GM12878 (cell line): ENCODE measurements at regions not wholly inside any gene's neighbourhood (a gene's known extent, or its start where the extent isn't known, plus 50 kb on each side); places are given as distances from the start of the nearest gene placed in this dataset.

Source experiments
- ATAC-seq: fragments of 200-7000 bp; cut with Tn5 transposase; 3 replicates; pipeline ENCODE4 v1.9.1; 2020; ENCODE audit warnings: mild to moderate bottlenecking, moderate library complexity
- BruUV-seq: library from RNA; stranded (reverse); fragments of 400-500 nt; replicated peaks from 2 replicates; lab custom pipeline; 2021; lab: Mats Ljungman, UMichigan
- CTCF ChIA-PET: fragments of 300-600 bp; sonication (Branson Sonifier 250); formaldehyde crosslinking; extraction: SDS; loops from one replicate; lab custom pipeline; 2021; ENCODE audit warnings: inconsistent platforms; lab: Yijun Ruan, JAX
- POLR2A ChIA-PET: fragments of 350-600 bp; formaldehyde crosslinking; extraction: SDS; loops from one replicate; lab custom pipeline; 2021; ENCODE audit warnings: inconsistent platforms; lab: Charles Lee
- RAD21 ChIA-PET: fragments of 300-600 bp; sonication (Branson Sonifier 250); formaldehyde crosslinking; loops from one replicate; lab custom pipeline; 2023; ENCODE audit warnings: antibody characterized with exemption; ENCODE audit not compliant: unreplicated experiment; lab: Charles Lee
- SMC1A ChIA-PET: fragments of 300-600 bp; sonication (Branson Sonifier 250); formaldehyde crosslinking; loops from one replicate; lab custom pipeline; 2023; ENCODE audit not compliant: unreplicated experiment, uncharacterized antibody; lab: Charles Lee
- DNase-seq: peaks from one replicate; pipeline ENCODE4 v3.0.0-alpha.2; 2011; ENCODE audit warnings: low read depth, low spot score
- FAIRE-seq: peaks from 3 replicates; lab custom pipeline; 2011; peaks lifted over from hg19 to GRCh38; lab: Jason Lieb, UNC
- H2AFZ ChIP-seq: 2 replicates; pipeline ENCODE4 v1.6.0; 2011; ENCODE audit warnings: low read depth, low read length, control low read depth; ENCODE audit not compliant: control insufficient read depth
- H3K27ac ChIP-seq: 2 replicates; pipeline ENCODE4 v1.5.1; 2011; ENCODE audit warnings: control low read depth; ENCODE audit not compliant: control insufficient read depth, insufficient read depth
- H3K27me3 ChIP-seq, 2 experiments: replicated peaks in 1 of 2; 2 replicates each; pipeline versions ENCODE4 v1.6.0 to v1.6.1; 2011; ENCODE audit warnings: low read length in 1 of 2; ENCODE audit not compliant: control insufficient read depth in 2 of 2, insufficient read depth in 2 of 2
- H3K36me3 ChIP-seq, 2 experiments: 2 replicates each; pipeline ENCODE4 v1.5.1; 2011; ENCODE audit warnings: low read length in 1 of 2; ENCODE audit not compliant: control insufficient read depth in 2 of 2, insufficient read depth in 2 of 2
- H3K4me1 ChIP-seq: 2 replicates; pipeline ENCODE4 v1.6.1; 2011; ENCODE audit warnings: mild to moderate bottlenecking, low read length, moderate library complexity, mixed read lengths; ENCODE audit not compliant: control insufficient read depth, insufficient read depth
- H3K4me2 ChIP-seq: 2 replicates; pipeline ENCODE4 v1.6.0; 2011; ENCODE audit warnings: control low read depth; ENCODE audit not compliant: control insufficient read depth, insufficient read depth
- H3K4me3 ChIP-seq: fragments of 200-600 bp; sonication (generic); 2 replicates; pipeline ENCODE4 v1.5.1; 2016
- H3K79me2 ChIP-seq: 2 replicates; pipeline ENCODE4 v1.6.0; 2011; ENCODE audit warnings: low read length; ENCODE audit not compliant: control insufficient read depth, insufficient read depth
- H3K9ac ChIP-seq: 2 replicates; pipeline ENCODE4 v1.8.0; 2011; ENCODE audit warnings: low read length, control low read depth, mixed read lengths; ENCODE audit not compliant: control insufficient read depth, insufficient read depth
- H3K9me3 ChIP-seq: replicated peaks from 3 replicates; pipeline ENCODE4 v1.5.1; 2011; ENCODE audit warnings: mild to moderate bottlenecking, low read length; ENCODE audit not compliant: control insufficient read depth, insufficient read depth
- H4K20me1 ChIP-seq: 2 replicates; pipeline ENCODE4 v1.6.0; 2011; ENCODE audit not compliant: control insufficient read depth, insufficient read depth
- ASH2L ChIP-seq: fragments of 300-600, 200-600 bp; sonication (generic); IDR thresholded peaks from 2 replicates; pipeline ENCODE4 v1.6.1; 2017; ENCODE audit warnings: low read depth, mild to moderate bottlenecking, borderline replicate concordance
- BCL11A ChIP-seq: IDR thresholded peaks from 2 replicates; pipeline ENCODE4 v1.6.1; 2011; ENCODE audit warnings: low read depth, low read length
- FOXK2 ChIP-seq: fragments of 450-650 bp; IDR thresholded peaks from 2 replicates; pipeline ENCODE4 v1.6.1; 2017; ENCODE audit warnings: mild to moderate bottlenecking, moderate library complexity
- HDAC6 ChIP-seq: fragments of 200-600 bp; sonication (generic); IDR thresholded peaks from one replicate; pipeline ENCODE4 v1.8.0; 2017; ENCODE audit warnings: antibody characterized with exemption; ENCODE audit not compliant: unreplicated experiment
- IKZF2 ChIP-seq, 2 experiments: fragments of 450-650 bp; IDR thresholded peaks; 2 replicates each; pipeline ENCODE4 v1.6.1; 2017; ENCODE audit warnings: mild to moderate bottlenecking in 2 of 2, moderate library complexity in 2 of 2
- MEF2A ChIP-seq: IDR thresholded peaks from 2 replicates; pipeline ENCODE4 v1.6.1; 2011; ENCODE audit warnings: low read depth, mild to moderate bottlenecking, low read length, moderate library complexity; ENCODE audit not compliant: insufficient read depth
- SREBF2 ChIP-seq: IDR thresholded peaks from 2 replicates; pipeline ENCODE4 v1.6.1; 2012; ENCODE audit warnings: mild to moderate bottlenecking, low read length
- SRF ChIP-seq, 2 experiments: IDR thresholded peaks; 2 replicates each; pipeline ENCODE4 v1.6.1; 2011; ENCODE audit warnings: low read depth in 2 of 2, low read length in 2 of 2, mild to moderate bottlenecking in 1 of 2, moderate library complexity in 1 of 2
- TAF1 ChIP-seq: IDR thresholded peaks from 2 replicates; pipeline ENCODE4 v1.6.1; 2011; ENCODE audit warnings: mild to moderate bottlenecking, low read depth, low read length, borderline replicate concordance
- YBX1 ChIP-seq: fragments of 450-650 bp; IDR thresholded peaks from 2 replicates; pipeline ENCODE4 v1.6.1; 2016; ENCODE audit warnings: antibody characterized with exemption
- YY1 ChIP-seq: IDR thresholded peaks from 2 replicates; pipeline ENCODE4 v1.6.1; 2011; ENCODE audit warnings: low read depth, mild to moderate bottlenecking, low read length
- WGBS: methylation state at CpG from one replicate; pipeline ENCODE4 v1.1.6; 2016; ENCODE audit warnings: low lambda C conversion rate; ENCODE audit not compliant: insufficient replicate concordance, insufficient coverage; ENCODE audit errors: missing lambda C conversion rate; 5-methylcytosine and 5-hydroxymethylcytosine counted together
- in situ Hi-C: fragments of 300-500 bp; cut with MboI; formaldehyde crosslinking; loops from 9 replicates; pipeline ENCODE4 v1.14.3; 2018; ENCODE audit warnings: mixed read lengths
- intact Hi-C: fragments of 100-400 bp; cut with micrococcal nuclease; formaldehyde crosslinking; loops from one replicate; pipeline ENCODE4 v1.14.2; 2022; ENCODE audit not compliant: unreplicated experiment
- TF ChIP-seq, protein P1 (sequence below), 3 experiments: IDR thresholded peaks in 2 of 3; conservative IDR thresholded peaks in 1 of 3; 2 replicates each; pipeline ENCODE4 v1.5.1; 2011; ENCODE audit warnings: low read depth in 3 of 3, low read length in 3 of 3, mild to moderate bottlenecking in 3 of 3, control low read depth in 2 of 3, moderate library complexity in 2 of 3, inconsistent platforms in 1 of 3, mixed read lengths in 1 of 3; ENCODE audit not compliant: control insufficient read depth in 2 of 3, insufficient read depth in 1 of 3; ENCODE audit errors: extremely low read depth in 1 of 3
- TF ChIP-seq, protein P2 (sequence below): fragments of 450-650 bp; IDR thresholded peaks from 2 replicates; pipeline ENCODE4 v1.6.1; 2017; ENCODE audit warnings: mild to moderate bottlenecking
- TF ChIP-seq, protein P3 (sequence below): fragments of 450-650 bp; IDR thresholded peaks from 2 replicates; pipeline ENCODE4 v1.6.1; 2018; ENCODE audit warnings: borderline replicate concordance, mild to moderate bottlenecking; ENCODE audit not compliant: partially characterized antibody
- TF ChIP-seq, protein P4 (sequence below): fragments of 450-650 bp; IDR thresholded peaks from 2 replicates; pipeline ENCODE4 v1.6.1; 2014; ENCODE audit warnings: mild to moderate bottlenecking

DNA sequence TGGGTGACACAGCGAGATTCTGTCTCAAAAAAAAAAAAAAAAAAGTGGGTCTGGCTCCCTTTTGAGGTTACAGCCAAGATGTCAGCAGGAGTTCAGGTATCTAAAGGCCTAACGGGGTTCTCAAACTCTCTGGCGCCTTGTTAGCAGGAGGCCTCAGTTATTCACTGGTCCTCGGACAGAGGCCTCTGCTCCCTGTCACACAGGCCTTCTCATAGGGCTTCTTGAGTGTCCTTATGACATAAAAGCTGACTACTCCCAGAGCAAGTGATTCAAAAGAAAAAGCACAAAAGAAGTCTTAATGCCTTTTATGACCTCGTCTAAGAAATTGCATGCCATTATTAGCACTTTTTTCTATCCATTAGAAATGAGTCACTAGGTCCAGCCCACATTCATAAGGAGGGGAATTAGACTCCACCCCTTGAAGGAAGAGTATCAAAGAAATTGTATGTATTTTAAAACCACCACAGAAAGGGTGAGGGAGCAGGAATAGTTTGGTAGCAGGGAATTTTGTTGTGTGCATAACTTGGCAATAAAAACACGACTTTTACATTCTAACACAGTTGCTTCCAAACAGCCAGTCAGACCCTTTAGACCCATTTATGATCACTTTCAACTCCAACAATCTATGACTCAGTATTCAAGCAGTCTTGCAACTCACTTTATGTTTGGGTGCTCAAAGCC is 90.3 kb downstream of the MEX3B start (continued):
- TF ChIP-seq, protein P1, sequence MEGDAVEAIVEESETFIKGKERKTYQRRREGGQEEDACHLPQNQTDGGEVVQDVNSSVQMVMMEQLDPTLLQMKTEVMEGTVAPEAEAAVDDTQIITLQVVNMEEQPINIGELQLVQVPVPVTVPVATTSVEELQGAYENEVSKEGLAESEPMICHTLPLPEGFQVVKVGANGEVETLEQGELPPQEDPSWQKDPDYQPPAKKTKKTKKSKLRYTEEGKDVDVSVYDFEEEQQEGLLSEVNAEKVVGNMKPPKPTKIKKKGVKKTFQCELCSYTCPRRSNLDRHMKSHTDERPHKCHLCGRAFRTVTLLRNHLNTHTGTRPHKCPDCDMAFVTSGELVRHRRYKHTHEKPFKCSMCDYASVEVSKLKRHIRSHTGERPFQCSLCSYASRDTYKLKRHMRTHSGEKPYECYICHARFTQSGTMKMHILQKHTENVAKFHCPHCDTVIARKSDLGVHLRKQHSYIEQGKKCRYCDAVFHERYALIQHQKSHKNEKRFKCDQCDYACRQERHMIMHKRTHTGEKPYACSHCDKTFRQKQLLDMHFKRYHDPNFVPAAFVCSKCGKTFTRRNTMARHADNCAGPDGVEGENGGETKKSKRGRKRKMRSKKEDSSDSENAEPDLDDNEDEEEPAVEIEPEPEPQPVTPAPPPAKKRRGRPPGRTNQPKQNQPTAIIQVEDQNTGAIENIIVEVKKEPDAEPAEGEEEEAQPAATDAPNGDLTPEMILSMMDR (IDR thresholded peaks at IDR 0.05 in 2 of 3, conservative IDR thresholded peaks at IDR 0.05 in 1 of 3; ENCODE audit: control insufficient read depth in 2 of 3, extremely low read depth in 1 of 3, insufficient read depth in 1 of 3, low read depth in 3 of 3, low read length in 3 of 3): no peak
- no peak for TF ChIP-seq YY1
- TF ChIP-seq, protein P2, sequence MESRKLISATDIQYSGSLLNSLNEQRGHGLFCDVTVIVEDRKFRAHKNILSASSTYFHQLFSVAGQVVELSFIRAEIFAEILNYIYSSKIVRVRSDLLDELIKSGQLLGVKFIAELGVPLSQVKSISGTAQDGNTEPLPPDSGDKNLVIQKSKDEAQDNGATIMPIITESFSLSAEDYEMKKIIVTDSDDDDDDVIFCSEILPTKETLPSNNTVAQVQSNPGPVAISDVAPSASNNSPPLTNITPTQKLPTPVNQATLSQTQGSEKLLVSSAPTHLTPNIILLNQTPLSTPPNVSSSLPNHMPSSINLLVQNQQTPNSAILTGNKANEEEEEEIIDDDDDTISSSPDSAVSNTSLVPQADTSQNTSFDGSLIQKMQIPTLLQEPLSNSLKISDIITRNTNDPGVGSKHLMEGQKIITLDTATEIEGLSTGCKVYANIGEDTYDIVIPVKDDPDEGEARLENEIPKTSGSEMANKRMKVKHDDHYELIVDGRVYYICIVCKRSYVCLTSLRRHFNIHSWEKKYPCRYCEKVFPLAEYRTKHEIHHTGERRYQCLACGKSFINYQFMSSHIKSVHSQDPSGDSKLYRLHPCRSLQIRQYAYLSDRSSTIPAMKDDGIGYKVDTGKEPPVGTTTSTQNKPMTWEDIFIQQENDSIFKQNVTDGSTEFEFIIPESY: no peak

DNA sequence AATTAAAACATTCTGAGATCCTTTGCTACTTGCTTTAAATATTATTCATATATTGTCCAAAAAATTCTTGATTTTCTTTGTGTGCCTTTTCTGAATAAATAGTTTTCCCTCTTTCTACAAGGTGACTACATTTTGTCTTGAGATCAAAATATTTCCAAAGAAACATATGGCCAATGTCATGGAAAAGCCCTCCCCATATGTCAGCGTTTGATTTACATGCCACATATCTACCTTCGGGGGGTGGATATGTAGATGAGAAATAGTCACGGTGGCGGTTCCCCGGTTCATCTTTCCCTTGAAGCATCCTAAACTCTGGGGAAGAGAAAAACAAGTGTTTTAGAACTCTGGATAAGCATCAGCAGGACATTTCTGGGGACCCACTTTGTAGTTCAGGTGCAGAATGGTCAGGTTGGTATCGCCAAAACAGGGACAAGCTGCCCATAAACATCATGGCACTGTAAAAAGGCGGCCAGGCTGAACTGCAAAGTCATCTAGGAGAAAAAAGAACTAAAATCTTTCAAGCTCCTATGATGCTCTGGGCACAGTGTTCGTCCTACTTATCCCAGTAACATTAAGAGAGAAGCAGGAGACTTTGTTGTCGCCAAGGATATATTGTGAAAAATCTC is 91.5 kb downstream of the MEX3B start:
- ChIA-PET SMC1A (no interaction called here), RAD21 (no interaction called here), POLR2A (interaction anchor here (0.7 kb wide), 1 partner anchor 92 kb away, joined by 3 read pairs; the partner anchor contains the start of gene MEX3B), CTCF (no interaction called here)
- H3K36me3 ChIP-seq: no peaks in the 10 kb centered on the region
- in situ Hi-C loops: no loop called here
- no peaks in the 10 kb centered on the region for H3K27me3 ChIP-seq
- ATAC-seq: no peak
- intact Hi-C loops: no loop called here
- no peak for DNase-seq
- 63% methylated on average over 9 of the region's 9 CpGs for WGBS
- H3K9me3 ChIP-seq: no peaks in the 10 kb centered on the region
- no peak for FAIRE-seq
- H2AFZ ChIP-seq: no peak overlapping the region
- H3K4me1 ChIP-seq: no peaks in the 10 kb centered on the region
- BruUV-seq: no TSS peak
- no peaks in the 10 kb centered on the region for H4K20me1 ChIP-seq
- H3K4me2 ChIP-seq: no peak overlapping the region
- no peak overlapping the region for H3K27ac ChIP-seq
- no peak overlapping the region for H3K9ac ChIP-seq
- no peak overlapping the region for H3K4me3 ChIP-seq
- H3K79me2 ChIP-seq: no peaks in the 10 kb centered on the region
- TF ChIP-seq MEF2A (no peak), FOXK2 (no peak), YBX1 (no peak), IKZF2 (IDR thresholded peaks at IDR 0.05) (no peak), SRF (IDR thresholded peaks at IDR 0.05; ENCODE audit: low read depth in 2 of 2, low read length in 2 of 2) (no peak), ASH2L (no peak), TAF1 (no peak), SREBF2 (no peak), BCL11A (no peak), HDAC6 (no peak)
- TF ChIP-seq, protein P3, sequence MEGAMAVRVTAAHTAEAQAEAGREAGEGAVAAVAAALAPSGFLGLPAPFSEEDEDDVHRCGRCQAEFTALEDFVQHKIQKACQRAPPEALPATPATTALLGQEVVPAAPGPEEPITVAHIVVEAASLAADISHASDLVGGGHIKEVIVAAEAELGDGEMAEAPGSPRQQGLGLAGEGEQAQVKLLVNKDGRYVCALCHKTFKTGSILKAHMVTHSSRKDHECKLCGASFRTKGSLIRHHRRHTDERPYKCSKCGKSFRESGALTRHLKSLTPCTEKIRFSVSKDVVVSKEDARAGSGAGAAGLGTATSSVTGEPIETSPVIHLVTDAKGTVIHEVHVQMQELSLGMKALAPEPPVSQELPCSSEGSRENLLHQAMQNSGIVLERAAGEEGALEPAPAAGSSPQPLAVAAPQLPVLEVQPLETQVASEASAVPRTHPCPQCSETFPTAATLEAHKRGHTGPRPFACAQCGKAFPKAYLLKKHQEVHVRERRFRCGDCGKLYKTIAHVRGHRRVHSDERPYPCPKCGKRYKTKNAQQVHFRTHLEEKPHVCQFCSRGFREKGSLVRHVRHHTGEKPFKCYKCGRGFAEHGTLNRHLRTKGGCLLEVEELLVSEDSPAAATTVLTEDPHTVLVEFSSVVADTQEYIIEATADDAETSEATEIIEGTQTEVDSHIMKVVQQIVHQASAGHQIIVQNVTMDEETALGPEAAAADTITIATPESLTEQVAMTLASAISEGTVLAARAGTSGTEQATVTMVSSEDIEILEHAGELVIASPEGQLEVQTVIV: no peak
- TF ChIP-seq, protein P4, sequence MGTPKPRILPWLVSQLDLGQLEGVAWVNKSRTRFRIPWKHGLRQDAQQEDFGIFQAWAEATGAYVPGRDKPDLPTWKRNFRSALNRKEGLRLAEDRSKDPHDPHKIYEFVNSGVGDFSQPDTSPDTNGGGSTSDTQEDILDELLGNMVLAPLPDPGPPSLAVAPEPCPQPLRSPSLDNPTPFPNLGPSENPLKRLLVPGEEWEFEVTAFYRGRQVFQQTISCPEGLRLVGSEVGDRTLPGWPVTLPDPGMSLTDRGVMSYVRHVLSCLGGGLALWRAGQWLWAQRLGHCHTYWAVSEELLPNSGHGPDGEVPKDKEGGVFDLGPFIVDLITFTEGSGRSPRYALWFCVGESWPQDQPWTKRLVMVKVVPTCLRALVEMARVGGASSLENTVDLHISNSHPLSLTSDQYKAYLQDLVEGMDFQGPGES: no peak
